IPS-20b (cell line): ENCODE measurements at regions not wholly inside any gene's neighbourhood (a gene's known extent, or its start where the extent isn't known, plus 50 kb on each side); places are given as distances from the start of the nearest gene placed in this dataset.

Experiments
- H3K27ac ChIP-seq: one replicate; pipeline ENCODE4 v1.5.1; 2013; ENCODE audit warnings: low read length
- H3K27me3 ChIP-seq: 2 replicates; pipeline ENCODE4 v1.6.1; 2013; ENCODE audit warnings: mild to moderate bottlenecking, low read length, inconsistent platforms; ENCODE audit not compliant: insufficient read depth
- H3K36me3 ChIP-seq: 2 replicates; pipeline ENCODE4 v1.6.1; 2013; ENCODE audit warnings: low read depth, mild to moderate bottlenecking, inconsistent platforms, low read length, moderate library complexity; ENCODE audit not compliant: insufficient read depth
- H3K4me1 ChIP-seq: 2 replicates; pipeline ENCODE4 v1.6.1; 2013; ENCODE audit warnings: mild to moderate bottlenecking, control low read depth, inconsistent platforms, low read length, moderate library complexity; ENCODE audit not compliant: insufficient read depth
- H3K4me3 ChIP-seq: 2 replicates; pipeline ENCODE4 v1.5.1; 2013; ENCODE audit warnings: mild to moderate bottlenecking, low read length, inconsistent platforms
- H3K9ac ChIP-seq: 2 replicates; pipeline ENCODE4 v1.6.1; 2013; ENCODE audit warnings: low read depth, mild to moderate bottlenecking, inconsistent platforms, low read length, moderate library complexity
- H3K9me3 ChIP-seq: 2 replicates; pipeline ENCODE4 v1.6.1; 2013; ENCODE audit warnings: mild to moderate bottlenecking, low read depth, low read length, inconsistent platforms; ENCODE audit not compliant: insufficient read depth

DNA sequence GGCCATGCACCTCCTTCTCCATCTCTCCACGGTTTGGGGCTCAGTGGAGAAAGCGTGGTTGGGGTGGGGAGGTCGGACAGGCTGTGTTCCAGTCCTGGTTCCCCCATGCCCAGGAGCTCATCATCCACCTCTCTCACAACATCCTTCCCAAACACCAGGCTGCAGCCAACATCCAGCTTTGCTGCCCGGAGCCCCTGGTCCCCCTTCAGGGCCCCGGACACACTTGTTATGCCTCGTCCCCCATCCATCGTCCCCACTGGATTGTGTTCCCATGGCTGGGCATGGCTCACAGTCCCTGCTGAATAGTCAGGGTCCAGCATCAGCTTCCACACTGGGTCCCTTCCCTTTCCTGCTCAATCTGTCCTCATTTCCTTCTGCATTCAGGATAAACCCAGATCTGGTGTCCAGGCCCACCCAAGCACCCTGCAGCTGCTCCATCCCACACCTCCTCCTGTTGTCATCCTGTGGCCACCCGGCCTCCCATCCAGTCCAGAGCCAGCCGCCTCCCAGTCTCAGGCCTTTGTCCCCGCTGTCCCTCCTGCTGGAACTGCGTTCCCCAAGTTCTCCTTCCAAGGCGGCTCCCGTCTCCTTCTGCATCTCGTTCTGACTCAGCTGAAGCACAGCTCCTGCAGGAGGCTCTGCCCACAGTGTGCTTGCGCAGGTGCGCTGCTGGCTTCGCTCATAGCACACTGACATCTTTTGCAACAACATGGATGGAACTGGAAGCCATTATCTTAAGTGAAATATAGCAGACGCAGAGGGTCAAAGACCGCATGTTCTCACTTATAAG is 211.4 kb upstream of the RTL1 start:
- no peaks in the 10 kb centered on the region for H3K4me1 ChIP-seq
- no peak overlapping the region for H3K27ac ChIP-seq
- no peak overlapping the region for H3K9ac ChIP-seq
- no peaks in the 10 kb centered on the region for H3K36me3 ChIP-seq
- no peak overlapping the region for H3K4me3 ChIP-seq
- no peaks in the 10 kb centered on the region; the same call in 1 of the 2 replicates for H3K27me3 ChIP-seq
- no peaks in the 10 kb centered on the region for H3K9me3 ChIP-seq

- H3K27me3 ChIP-seq = no peaks in the 10 kb centered on the region; the same call in 1 of the 2 replicates
These were observed 212.1 kb upstream of the RTL1 start for GRCh38 chr14:101115652-101116051.

DNA sequence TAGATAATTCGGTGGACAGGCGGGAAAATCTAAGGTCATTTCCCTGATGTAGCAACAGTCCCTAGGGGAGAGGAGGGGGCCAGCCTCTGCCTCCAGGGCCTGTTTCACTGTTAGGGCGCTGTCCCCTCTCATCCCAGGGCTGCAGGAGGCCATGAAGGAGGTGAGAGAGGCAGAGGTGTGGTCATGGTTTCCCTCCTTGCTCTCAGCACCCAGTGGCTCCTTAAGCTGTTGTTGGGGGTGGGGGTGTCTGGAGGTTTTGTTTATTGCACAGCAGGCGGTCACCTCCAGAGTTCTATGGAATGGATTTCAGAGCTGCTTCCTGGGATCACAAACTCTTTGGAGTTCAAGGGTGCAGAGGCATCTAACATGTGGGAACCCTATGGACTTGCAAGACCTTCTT is 212.5 kb upstream of the RTL1 start:
- H3K9ac ChIP-seq = no peak overlapping the region
- H3K27me3 ChIP-seq = no peaks in the 10 kb centered on the region; the same call in 1 of the 2 replicates
- H3K9me3 ChIP-seq = no peaks in the 10 kb centered on the region

More at GRCh38 chr14:101115652-101116051, 212.1 kb upstream of the RTL1 start:
- H3K9ac ChIP-seq = no peak overlapping the region
- no peaks in the 10 kb centered on the region for H3K36me3 ChIP-seq
- no peak overlapping the region for H3K27ac ChIP-seq
- no peak overlapping the region for H3K4me3 ChIP-seq
- H3K4me1 ChIP-seq = no peaks in the 10 kb centered on the region
- no peaks in the 10 kb centered on the region for H3K9me3 ChIP-seq

DNA sequence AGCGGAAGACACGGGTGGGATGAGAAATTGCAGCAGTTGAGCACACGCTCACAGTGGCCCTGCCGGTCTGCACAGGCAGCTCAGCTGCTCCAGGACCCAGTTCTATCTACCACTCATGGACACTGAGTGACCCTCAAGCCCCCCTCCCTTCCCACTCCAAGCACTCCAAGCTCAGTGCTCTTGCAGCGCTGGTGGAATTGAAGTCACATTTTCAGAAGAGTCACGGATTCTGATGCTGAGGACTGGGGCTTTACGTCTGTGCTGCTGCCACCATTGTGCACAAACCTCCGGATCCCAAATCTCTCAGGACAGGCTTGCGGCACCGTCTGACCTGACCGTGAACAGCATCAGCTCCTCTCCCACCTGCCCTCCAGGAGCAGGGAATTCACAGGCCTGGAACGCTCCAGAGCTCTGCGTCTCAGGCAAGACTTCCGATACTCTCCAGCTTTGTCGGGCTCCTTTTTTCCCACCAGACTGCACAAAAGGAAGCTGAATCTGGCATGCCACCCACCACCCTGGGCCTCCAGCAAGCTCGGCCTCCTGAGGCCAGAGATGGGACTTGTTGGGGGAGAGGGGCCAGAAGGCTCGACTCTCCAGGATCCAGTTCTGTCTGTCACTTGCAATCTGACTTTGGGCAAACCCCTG is 213.1 kb upstream of the RTL1 start:
- no peaks in the 10 kb centered on the region for H3K4me1 ChIP-seq
- H3K9me3 ChIP-seq = no peaks in the 10 kb centered on the region
- H3K27me3 ChIP-seq = no peaks in the 10 kb centered on the region; the same call in 1 of the 2 replicates
- no peak overlapping the region for H3K27ac ChIP-seq
- no peak overlapping the region for H3K4me3 ChIP-seq
- no peak overlapping the region for H3K9ac ChIP-seq
- H3K36me3 ChIP-seq = no peaks in the 10 kb centered on the region

More for the DNA sequence above, 212.5 kb upstream of the RTL1 start:
- Histone ChIP-seq H3K4me1 (no peaks in the 10 kb centered on the region), H3K36me3 (no peaks in the 10 kb centered on the region), H3K27ac (no peak overlapping the region), H3K4me3 (no peak overlapping the region)

DNA sequence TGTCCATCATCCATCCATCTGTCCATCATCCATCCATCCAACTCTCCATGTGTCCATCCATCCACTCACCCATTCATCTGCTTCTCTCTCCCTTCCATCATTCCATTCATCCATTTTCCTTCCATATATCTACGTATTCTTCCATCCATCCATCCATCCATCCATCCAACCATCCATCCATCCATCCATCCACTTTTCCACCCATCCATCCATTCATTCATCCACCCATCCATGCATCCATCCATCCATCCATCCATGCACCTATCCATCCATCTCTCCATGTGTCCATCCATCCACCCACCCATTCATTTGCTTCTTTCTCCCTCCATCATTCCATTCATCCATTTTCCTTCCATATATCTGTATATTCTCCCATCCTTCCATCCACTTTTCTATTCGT is 214.0 kb upstream of the RTL1 start:
- no peaks in the 10 kb centered on the region for H3K4me1 ChIP-seq
- H3K27ac ChIP-seq = no peak overlapping the region
- no peaks in the 10 kb centered on the region; the same call in 1 of the 2 replicates for H3K27me3 ChIP-seq
- no peaks in the 10 kb centered on the region for H3K9me3 ChIP-seq
- no peaks in the 10 kb centered on the region for H3K36me3 ChIP-seq
- no peak overlapping the region for H3K9ac ChIP-seq
- H3K4me3 ChIP-seq = no peak overlapping the region

GRCh38 chr14:101118233-101118632 is 214.7 kb upstream of the RTL1 start:
- Histone ChIP-seq H3K27me3 (no peaks in the 10 kb centered on the region; the same call in 1 of the 2 replicates), H3K9ac (no peak overlapping the region), H3K4me1 (no peaks in the 10 kb centered on the region), H3K27ac (no peak overlapping the region), H3K9me3 (no peaks in the 10 kb centered on the region), H3K36me3 (no peaks in the 10 kb centered on the region), H3K4me3 (no peak overlapping the region)

DNA sequence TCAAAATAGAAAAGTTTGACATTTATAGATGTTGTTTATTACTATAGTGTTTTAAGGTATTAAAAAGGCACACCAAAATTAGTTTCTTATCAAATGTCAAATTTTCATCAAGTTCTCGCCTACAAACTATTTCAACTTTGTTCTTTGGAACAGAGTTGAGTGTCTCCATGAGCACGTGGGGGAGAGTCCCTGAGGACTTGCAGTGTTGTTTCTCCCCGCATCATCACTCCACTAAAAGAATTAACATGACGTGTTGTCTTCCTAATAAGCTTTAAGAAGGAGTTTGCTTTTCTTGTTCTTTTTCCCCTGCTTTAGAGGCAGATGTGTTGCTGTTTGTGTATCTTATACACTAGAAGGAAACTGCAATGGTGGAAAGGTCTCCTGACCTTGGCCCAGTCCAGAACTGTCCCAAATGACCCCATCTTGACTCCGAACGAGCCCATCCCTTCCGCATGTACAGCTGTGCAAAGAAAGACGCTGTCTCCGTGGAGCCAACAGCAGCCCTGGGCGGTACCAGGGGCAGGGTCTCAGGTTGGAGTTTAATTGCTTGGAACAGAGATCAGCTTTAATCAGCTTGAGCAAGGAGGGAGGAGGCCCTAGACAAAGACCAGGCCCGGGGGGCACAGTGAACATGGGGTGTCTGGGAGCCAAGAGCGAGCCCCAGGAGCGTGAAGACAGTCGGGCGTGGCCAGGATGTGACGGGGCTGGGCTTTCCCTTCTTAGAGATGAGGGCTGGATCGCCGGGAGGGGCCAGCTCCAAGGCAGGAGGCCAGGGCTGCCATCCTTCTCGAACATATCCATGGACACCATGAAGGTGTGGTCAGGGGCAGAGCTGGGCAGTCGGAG is 215.4 kb upstream of the RTL1 start:
- H3K36me3 ChIP-seq = no peaks in the 10 kb centered on the region
- no peaks in the 10 kb centered on the region for H3K4me1 ChIP-seq
- no peaks in the 10 kb centered on the region for H3K9me3 ChIP-seq
- H3K27me3 ChIP-seq = no peaks in the 10 kb centered on the region; the same call in 1 of the 2 replicates
- H3K27ac ChIP-seq = no peak overlapping the region
- no peak overlapping the region for H3K4me3 ChIP-seq
- no peak overlapping the region for H3K9ac ChIP-seq

DNA sequence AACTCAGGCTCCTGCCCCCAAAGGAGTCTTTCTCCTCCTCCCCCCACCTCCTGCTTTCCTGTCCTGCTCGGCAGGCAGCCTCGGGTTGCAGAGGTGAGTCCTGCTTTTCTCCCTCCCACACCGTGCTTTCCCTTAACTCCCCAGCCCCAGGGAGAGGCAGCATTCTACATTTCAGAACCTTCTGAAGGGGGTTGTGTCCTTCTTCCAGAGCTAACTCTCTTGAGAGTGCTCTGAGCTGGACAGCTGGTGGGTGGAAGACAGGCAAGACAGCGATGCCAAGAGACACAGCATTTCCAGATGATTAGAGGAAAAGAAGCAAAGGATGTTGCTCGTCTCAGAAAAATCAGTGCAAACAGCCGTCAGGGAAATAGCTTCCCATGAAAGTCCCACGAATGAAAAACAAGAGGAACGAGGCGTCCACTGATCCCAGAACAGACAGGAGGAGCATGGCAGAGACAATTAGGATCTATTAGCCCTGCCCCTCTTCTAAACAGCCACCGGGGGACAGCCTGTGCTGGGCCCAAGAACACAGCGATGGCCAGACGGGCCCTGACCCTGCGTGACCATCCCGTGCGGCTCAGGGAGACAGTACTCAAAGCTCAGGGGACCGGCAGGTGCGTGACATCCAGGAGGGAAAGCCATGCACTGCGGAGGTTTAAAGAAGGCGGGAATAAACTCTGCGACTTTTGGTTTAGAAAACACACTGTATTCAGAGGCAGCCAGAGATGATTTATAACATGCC is 216.5 kb upstream of the RTL1 start:
- Histone ChIP-seq H3K4me3 (no peak overlapping the region), H3K27me3 (no peaks in the 10 kb centered on the region; the same call in 1 of the 2 replicates), H3K4me1 (no peaks in the 10 kb centered on the region), H3K27ac (no peak overlapping the region), H3K9ac (no peak overlapping the region), H3K36me3 (no peaks in the 10 kb centered on the region), H3K9me3 (no peaks in the 10 kb centered on the region)

DNA sequence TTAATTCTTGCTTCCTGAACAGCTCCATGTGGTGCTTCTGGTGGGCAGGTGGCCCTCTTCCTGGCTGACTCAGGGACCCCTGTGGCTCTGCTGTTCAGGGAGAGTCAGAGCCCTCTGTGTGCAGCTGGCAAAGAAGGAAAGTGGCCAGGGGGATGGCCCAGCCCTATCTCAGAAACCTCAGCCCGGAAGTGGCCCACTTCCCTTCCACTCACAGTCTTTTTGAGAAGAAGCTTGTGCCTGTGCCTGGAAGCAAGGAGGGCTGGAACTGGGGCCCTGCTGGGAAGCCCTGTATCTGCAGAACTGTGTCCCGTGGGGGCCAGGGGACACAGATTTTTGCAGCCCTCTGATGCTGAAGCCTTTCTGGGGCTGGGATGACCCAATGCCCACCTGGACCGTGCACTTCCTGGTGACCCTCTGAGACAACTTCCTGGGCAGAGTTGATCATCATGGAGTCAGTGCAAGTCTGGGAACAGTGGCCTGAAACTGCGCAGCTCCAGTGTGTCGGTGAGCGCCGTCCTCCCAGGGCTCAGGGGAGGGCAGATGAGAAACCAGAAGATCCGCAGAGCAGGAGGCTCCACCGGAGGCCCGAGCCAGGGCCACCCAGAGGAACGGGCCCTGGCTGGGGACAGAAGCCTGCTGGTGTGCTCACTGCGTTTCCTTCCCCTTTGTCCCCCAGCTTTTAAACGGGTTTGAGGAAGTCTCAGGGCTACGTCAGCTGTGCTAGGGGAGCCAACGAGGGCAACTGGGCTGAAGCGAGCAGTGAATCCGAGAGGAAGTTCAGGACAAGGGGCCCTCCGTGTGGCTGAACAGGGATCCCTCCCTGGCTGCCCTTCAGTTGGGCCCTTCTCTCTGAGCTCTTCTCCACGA is 217.4 kb upstream of the RTL1 start:
- Histone ChIP-seq H3K9me3 (no peaks in the 10 kb centered on the region), H3K27me3 (no peaks in the 10 kb centered on the region; the same call in 1 of the 2 replicates), H3K4me1 (no peaks in the 10 kb centered on the region), H3K9ac (no peak overlapping the region), H3K4me3 (no peak overlapping the region), H3K27ac (no peak overlapping the region), H3K36me3 (no peaks in the 10 kb centered on the region)

GRCh38 chr14:101121508-101122139 is 218.1 kb upstream of the RTL1 start:
- no peaks in the 10 kb centered on the region for H3K36me3 ChIP-seq
- H3K4me1 ChIP-seq = no peaks in the 10 kb centered on the region
- no peak overlapping the region for H3K9ac ChIP-seq
- no peaks in the 10 kb centered on the region; the same call in 1 of the 2 replicates for H3K27me3 ChIP-seq
- no peak overlapping the region for H3K27ac ChIP-seq
- H3K4me3 ChIP-seq = no peak overlapping the region
- H3K9me3 ChIP-seq = no peaks in the 10 kb centered on the region
